ENCODE measurements at regions not wholly inside any gene's neighbourhood (a gene's known extent, or its start where the extent isn't known, plus 50 kb on each side); places are given as distances from the start of the nearest gene placed in this dataset.

GRCh38 chr4:135122457-135122856 lies 920.9 kb upstream of the PABPC4L start (continued):
- no peak for TF ChIP-seq STAT1 (IDR thresholded peaks at IDR 0.05; ENCODE audit: unreplicated experiment)
- TF ChIP-seq ZNF462 (CRISPR knock-in tag; IDR thresholded peaks at IDR 0.05) = no peak
- no peak for TF ChIP-seq ZNF114 (CRISPR knock-in tag; IDR thresholded peaks at IDR 0.05)
- TF ChIP-seq CREB1 (CRISPR knock-in tag; IDR thresholded peaks at IDR 0.05; ENCODE audit: low read depth) = no peak
- TF ChIP-seq EZH2phosphoT487 (IDR thresholded peaks at IDR 0.05; ENCODE audit: unreplicated experiment) = no peak
- TF ChIP-seq POLR2AphosphoS5 (IDR thresholded peaks at IDR 0.05; ENCODE audit: low read depth) = no peak

- Histone ChIP-seq H3K4me2 (no peak overlapping the region), H3K4me1 (ENCODE audit: insufficient read depth) (no peaks in the 10 kb centered on the region), H2AFZ (no peak overlapping the region), H3K9me2 (ENCODE audit: insufficient read depth) (no peaks in the 10 kb centered on the region), H3K27me3 (ENCODE audit: insufficient read depth) (no peaks in the 10 kb centered on the region), H3K79me2 (replicated peaks; ENCODE audit: insufficient read depth) (no peaks in the 10 kb centered on the region), H3F3A (replicated peaks; ENCODE audit: low read depth) (no peaks in the 10 kb centered on the region), H3K27ac (ENCODE audit: low read depth) (no peak overlapping the region), H3K4me3 (no peak overlapping the region), H4K20me1 (replicated peaks; ENCODE audit: insufficient read depth) (no peaks in the 10 kb centered on the region), H3K36me3 (ENCODE audit: insufficient read depth) (no peaks in the 10 kb centered on the region)
- ATAC-seq (no peak), DNase-seq (ENCODE audit: low spot score) (no peak)
- TF ChIP-seq ZNF331 (CRISPR knock-in tag; IDR thresholded peaks at IDR 0.05; ENCODE audit: low read depth) (no peak), ZNF114 (CRISPR knock-in tag; IDR thresholded peaks at IDR 0.05) (no peak), REST (IDR thresholded peaks at IDR 0.05; ENCODE audit: unreplicated experiment) (no peak)
- Mint-ChIP-seq H3K27me3 (ENCODE audit: insufficient read depth, low read depth, poor library complexity) (no peaks in the 10 kb centered on the region), H3K36me3 (ENCODE audit: low read depth) (no peaks in the 10 kb centered on the region), H3K4me1 (peaks cover 7% of the 10 kb centered on the region; the same call in 2 of the 3 replicates), H3K4me3 (no peak overlapping the region), H3K9me3 (no peaks in the 10 kb centered on the region), H3K27ac (no peak overlapping the region)
These were observed 918.6 kb upstream of the PABPC4L start for GRCh38 chr4:135120195-135120594.
